GM18867 (cell line): ENCODE measurements at regions not wholly inside any gene's neighbourhood (a gene's known extent, or its start where the extent isn't known, plus 50 kb on each side); places are given as distances from the start of the nearest gene placed in this dataset.
"Not testable (repeated sequence)": the region's sequence is repeated elsewhere in the genome, so short reads cannot be mapped to it uniquely, and the experiment has no call there.

Experiments used
- ATAC-seq: cut with Tn5 transposase; IDR thresholded peaks from one replicate; pipeline ENCODE4 v1.9.1; 2021; ENCODE audit warnings: mild to moderate bottlenecking, moderate library complexity; ENCODE audit not compliant: unreplicated experiment

DNA sequence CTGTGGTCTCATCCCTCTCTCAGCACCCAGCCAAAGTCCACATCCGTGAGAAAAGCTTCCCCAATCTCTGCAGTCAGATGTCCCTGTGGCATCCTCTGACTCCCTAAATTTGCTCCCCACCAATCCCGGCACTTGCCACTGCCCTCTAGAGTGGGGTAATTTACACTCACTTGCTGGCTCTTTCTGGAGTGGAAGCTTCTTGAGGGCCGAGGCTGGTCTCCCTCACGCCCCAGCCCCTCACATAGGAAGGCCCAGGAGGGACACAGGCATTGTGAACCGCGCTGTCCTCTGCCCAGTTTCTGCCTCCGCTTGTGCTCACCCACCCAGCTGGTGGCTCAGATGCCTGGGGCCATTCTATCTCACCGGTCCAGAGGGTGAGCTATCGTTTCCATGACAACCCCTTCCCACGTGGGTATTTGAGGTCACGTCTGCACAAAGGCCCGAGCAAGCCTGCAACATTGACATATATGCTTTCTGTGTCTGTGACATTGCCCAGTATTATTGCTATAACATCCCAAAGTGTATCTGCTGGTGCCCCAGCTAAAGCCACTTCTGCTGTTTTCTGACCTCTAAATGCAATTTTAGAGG lies 97.3 kb upstream of the CTBP2 start:
- no peak for ATAC-seq

DNA sequence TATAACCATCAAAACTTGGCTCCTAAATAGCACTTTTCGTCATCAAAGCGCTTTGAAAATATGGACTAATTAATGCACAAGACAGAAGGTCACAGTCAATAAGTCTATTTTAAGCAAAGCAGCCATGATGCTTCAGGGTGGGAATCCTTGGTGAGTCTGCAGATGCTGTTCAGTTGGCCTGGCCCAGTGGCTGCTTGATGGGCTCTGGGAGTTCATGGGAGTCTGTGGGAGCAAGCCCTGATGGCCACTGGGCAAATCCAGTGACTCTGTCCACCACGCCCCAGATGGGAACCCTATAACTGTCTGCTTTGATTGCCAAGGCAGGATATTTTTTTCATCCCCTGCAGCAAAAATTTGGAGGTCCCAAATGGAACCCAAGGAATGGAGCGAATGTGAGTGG lies 95.7 kb upstream of the CTBP2 start:
- ATAC-seq: no peak

DNA sequence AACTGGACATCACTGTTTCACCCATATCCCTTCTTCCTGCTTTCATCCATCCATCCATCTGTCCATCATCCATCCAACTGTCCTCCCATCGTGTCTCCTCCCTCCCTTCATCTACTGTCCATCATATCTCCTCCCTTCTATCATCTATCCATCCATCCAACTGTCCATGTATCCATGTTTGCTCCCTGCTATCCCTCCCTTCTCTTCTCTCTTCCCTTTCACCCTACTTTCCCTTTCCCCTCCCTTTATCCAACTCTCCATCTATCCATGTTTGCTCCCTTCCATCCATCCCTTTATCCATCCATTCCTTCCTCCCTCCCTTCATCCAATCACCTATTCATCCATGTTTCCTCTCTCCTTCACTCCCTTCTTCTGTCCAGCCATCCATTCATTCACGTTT lies 92.6 kb upstream of the CTBP2 start:
- no peak for ATAC-seq

DNA sequence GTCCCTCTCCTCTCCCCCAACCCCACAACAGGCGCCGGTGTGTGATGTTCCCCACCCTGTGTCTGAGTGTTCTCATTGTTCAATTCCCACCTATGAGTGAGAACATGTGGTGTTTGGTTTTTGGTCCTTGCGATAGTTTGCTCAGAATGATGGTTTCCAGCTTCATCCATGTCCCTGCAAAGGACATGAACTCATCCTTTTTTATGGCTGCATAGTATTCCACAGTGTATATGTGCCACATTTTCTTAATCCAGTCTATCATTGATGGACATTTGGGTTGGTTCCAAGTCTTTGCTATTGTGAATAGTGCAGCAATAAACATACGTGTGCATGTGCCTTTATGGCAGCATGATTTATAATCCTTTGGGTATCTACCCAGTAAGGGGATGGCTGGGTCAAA lies 90.5 kb upstream of the CTBP2 start:
- not testable (repeated sequence) for ATAC-seq

DNA sequence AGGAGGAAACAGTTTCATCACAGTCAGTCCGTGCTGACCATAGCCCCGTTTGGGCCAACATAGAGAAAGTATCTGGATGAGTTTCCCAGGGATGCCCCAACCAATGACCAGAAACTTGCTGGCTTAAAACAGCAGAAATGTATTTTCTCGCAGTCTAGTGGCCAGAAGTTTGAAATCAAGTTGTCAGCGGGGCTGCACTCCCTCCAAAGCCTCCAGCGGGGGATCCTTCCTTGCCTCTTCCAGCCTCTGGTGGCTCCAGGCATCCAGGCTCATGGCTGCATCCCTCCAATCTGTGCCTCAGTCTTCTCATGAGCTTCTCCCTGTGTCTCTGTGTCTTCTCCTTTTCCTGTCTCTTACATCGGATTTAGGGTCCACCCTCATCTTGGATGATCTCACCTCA lies 89.6 kb upstream of the CTBP2 start:
- ATAC-seq: no peak

DNA sequence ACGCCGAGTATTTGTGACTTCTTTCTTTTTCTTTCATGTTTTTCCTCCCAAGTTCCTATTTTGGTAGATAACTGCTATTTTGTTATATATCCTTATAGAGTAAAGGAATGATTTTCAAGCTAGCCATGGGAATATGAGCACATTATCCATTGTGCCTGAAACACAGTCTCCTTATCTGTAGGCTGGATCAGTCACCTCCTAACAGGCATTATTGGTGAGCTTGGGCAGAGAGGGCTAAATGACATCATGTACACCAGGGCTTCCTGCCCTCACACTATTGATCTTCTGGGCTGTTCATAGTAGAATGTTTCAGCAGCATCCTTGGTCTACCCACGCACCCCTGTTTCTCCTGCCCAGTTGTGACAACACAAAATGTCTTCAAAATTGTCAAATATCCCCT lies 88.1 kb upstream of the CTBP2 start:
- ATAC-seq: no peak

DNA sequence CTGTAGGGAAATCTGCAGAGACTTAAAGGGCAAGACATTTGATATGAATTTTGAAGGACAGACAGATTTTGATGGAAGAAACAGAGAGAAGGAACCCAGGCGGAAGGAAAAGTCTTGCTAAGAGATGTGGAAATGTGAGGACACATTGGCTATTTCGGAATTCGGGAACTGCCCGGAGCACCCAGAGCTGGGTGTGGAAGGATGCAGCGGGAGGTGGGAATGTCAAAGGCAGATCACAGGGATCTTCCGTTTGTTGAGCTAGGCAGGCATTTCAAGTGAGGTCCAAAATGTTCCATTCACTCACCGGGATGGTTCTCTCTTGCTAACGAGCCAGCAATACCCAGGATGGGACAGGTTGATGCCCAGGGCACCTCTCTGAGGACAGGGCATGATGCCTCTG lies 87.2 kb upstream of the CTBP2 start:
- ATAC-seq: no peak

DNA sequence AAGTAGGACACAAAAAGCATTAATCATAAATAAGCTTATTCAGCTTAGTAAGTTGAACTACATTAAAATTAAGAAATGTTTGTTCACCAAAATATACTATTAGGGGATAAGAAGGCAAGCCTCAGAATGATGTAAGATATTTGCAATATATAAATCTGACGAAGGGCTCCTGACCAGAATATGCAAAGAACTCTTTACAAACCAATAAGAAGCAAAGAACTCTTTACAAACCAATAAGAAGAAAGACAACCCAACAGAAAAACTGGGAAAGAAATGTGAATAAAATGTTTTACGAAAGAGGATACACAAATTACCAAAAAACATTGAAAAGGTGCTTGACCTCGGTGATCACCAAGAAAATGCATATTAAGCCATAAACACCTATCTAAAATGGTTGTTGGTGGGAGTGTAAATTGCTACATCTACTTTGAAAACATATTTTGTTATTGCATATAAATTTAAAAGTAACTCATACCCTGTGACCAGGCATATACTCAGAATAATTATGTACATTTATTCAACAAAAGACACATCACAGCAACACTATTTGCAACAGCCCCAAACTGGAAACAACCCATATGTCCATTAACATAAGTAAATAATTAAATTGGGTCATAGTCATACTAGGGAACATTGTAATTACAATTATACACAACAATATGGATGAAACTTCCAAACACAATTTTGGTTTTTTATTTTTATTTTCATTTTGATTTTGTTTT lies 83.3 kb upstream of the CTBP2 start:
- no peak for ATAC-seq

DNA sequence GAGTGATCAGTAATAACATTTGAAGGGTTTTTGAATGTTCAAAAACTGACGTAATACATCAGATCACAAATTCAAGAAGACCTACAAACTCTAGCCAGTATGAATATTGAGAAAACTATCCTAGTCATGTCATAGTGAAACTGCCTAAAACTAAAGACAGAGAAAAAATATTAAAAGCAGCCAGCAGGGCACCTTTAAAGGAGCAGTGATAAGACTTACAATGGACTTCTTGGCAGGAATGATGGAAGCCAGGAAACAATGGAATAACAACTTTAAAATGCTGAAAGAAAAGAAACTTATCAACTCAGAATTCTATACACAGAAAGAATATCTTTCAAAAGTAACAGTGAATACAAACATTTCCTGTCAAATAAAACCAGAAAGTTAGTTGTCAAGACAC lies 78.3 kb upstream of the CTBP2 start:
- ATAC-seq: no peak

DNA sequence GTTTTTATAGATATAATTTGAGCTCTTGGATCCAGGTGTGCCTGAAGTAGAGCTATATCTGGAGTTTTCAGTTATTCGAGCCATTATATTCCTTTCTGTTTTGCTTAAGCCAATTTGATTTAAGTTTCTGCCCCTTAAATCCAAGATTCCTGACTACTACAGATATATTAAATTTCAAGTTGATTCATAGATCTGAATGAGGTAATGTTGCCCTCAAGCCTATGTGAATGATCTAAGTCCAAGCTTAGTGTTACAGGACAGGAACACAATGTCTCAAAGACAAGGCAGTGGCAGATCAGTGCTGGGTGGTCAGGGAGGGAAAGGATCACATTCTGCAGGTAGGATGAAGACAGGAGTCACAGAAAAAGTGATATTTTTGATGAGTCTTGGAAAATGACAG lies 75.7 kb upstream of the CTBP2 start:
- ATAC-seq: no peak

DNA sequence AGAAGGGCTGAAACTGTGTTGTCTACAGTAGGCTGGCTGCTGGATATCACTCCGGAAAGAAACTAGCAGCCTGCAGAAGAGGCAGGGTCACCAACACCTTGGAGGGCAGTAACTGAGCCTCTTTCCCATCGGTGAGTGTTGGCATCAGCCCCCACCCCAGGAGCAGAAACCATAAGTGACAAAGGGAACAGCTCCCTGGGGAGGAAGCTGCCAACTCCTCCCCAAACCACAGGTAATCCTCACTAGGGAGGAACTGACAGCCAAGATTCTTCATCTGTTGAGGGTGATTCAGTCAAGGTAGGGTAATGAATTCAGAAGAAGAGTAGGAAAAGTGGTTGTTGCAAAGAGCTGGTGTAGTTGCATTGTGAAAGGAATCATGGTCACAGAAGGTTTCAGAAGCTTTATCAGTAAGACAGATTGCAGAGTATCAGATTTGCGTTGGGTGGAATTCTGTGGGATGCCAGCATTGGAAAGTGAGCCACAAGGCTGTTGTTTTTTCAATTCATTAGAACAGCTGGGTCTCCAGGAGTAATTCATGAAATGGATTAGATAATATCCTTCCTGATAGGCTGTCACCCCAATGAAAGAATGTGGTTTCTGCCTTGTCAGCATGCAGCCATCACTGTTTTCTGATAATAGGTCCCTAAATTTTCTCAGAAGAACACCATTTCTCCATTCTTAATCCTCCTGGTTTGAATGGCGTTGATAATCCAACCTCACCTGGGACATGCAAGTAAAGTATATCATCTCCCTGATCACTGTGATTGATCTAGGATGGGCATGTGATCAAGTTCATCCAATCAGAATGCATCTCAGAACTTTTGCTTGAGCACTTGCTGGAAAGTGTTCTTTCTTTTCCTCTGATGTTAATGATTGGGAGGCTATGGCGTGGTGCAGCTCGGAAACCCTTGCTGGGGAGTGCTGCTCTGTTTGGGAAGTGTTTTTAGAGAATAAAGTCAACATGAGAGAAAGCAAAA lies 75.0 kb upstream of the CTBP2 start:
- no peak for ATAC-seq

DNA sequence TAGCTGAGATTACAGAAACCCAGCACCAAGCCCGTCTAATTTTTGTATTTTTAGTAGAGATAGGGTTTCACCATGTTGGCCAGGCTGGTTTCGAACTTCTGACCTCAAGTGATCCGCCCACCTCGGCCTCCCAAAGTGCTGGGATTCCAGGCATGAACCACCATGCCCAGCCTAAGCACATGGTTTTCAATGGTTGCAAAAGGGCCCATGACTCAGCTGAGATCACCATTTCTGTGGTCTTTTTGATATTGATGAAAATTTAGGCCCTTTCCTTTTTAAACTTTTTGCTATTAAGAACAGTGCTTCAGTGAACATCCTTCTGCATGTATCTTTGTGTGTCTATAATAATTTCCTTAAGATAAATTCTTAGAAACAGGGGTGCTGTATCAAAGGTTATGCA lies 74.2 kb upstream of the CTBP2 start:
- ATAC-seq: not testable (repeated sequence)

DNA sequence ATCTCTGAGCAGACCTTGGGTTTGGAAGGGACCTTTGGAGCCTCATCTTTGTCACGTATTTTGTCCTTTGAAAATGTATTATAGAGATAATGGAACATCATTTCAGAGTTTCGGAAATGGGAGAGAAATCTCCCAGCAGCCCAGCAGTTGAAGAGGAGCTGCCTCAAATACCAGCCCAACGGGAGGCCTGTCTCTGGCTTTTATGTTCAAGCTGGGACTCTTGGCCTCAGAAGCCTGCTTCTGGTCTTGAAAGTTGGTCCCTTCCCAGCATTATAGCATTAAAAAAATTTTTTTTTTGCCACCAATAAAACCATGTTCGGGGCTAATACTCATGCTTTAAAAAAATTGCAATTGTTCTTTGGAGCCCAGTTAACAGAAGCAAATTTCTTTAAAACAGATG lies 73.4 kb upstream of the CTBP2 start:
- no peak for ATAC-seq

DNA sequence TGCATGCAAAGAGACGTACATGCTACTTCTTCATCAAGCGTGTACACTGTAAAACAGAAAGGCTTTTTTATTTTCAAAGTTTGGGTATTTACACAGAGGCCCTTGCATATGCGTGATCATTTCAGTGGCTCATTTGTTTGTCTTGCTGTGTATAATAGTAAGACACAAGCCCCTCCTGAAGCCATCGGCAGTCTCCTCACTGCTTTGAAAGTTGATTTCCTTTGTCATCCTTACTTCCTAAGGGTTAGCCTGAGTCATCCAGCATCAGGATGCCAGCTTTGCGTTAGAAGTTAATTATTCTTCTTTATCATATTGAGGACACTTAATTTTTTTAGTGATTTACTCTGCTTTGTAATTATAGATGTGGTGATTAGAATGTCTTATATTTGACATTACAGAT lies 72.5 kb upstream of the CTBP2 start:
- no peak for ATAC-seq

DNA sequence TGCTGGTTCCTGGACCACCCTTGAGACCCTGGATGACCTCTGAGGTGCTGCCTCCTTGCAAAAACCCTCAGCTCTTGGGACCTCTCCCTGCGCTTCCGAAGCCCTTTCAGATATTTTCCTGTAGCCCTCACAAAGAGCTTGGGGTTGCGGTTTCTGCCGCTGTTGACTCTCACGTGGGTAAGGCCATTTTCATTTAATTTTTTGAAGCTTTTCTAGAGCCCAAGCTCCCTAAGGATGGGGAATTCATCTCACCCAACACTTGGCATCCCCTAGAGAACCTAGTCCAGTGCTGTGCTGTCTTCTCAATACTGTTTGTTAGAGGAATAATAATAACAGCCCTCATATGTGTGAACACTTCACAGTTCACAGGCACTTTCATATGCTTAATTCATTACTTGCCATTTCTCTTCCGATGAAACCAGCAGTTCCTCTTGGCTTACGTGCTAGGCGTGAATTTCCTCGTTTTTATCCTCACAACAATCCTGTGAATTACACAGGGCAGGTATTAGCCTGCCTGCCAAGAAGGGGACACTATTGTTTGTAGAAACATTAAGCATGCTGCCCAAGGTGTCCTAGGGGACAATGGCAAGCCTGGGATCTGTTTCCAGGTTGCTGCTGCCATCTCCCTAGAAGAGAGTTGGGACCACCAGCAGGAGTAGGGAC lies 71.6 kb upstream of the CTBP2 start:
- ATAC-seq: no peak

DNA sequence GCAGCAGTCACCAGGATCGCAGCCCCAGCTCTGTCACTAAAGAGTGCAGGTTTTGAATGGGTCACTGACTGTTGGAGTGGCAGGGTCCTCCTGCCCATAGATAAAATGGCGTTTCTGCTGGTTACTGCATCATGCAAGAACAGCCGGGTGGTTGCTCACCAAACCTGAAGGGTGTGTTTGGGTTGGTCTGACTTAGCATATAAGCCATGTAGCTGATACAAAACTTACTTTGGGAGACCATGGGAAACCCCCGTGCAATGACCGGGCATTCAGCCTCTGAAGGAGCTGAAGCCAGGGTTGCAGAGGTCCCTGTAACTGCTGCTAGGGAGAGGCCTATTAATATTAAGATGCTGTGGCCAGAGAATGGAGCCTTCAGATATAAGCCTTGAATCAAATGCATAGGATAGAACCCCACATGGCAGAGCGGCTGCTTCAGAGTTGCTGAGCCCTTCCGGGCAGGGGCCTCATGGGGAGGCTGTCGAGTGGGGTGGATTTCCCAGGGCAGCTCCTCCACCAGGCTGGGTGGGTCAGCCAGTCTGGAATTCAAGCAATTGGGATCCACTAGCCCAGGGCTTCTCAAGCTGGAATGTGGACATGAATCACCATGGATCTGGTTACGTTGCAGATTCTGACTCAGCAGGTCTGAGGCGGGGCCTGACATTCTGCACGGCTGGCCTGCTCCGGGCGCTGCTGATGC lies 70.9 kb upstream of the CTBP2 start:
- ATAC-seq: no peak

DNA sequence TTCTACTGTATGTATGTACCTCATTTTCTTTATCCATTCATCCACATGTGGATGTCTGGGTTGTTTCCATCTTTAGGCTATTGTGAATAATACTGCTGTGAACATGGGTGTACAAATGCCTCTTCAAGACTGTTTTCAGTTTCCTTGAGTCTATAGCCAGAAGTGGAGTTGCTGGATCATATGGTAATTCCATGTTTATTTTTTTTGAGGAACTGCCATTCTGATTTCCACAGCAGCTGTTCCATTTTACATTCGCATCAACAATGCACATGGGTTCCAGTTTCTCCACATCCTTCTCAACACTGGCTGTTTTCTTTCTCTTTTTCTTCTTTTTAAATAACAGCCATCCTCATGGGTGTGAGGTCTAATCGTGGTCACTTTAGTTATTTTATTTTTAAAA lies 69.9 kb upstream of the CTBP2 start:
- no peak for ATAC-seq

DNA sequence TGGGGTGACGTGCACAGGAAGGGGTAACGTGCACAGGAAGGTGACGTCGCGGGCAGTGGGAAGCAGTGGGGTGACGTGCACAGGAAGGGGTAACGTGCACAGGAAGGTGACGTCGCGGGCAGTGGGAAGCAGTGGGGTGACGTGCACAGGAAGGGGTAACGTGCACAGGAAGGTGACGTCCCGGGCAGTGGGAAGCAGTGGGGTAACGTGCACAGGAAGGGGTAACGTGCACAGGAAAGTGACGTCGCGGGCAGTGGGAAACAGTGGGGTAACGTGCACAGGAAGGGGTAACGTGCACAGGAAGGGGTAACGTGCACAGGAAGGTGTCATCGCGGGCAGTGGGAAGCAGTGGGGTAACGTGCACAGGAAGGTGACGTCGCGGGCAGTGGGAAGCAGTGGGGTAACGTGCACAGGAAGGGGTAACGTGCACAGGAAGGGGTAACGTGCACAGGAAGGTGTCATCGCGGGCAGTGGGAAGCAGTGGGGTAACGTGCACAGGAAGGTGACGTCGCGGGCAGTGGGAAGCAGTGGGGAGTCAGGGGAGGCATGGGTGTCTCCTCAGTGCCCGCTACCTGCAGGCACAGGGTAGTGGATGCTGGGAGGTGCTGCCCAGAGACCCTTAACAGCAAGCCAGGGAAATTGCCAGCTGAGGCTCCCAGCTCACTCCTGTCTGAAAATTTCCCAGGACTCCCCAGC lies 68.0 kb upstream of the CTBP2 start:
- ATAC-seq: not testable (repeated sequence)

DNA sequence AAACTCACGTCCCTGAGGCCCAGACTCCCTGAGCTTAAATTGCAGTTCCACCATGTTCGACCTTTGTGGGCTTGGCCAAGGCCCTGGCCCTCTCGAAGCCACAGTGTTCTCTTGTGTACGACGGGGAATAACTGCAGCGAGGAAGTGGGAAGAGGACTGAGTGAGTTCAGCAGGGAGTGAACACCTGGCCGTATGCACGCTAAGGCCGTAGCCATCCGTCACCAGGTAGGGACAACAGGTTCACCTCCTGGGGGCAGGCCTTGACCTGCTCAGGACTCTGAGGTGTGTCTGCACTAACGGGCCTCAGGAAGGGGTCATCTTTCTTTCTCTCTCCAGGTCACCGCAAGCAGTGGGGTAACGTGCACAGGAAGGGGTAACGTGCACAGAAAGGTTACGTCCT lies 67.2 kb upstream of the CTBP2 start:
- no peak for ATAC-seq

DNA sequence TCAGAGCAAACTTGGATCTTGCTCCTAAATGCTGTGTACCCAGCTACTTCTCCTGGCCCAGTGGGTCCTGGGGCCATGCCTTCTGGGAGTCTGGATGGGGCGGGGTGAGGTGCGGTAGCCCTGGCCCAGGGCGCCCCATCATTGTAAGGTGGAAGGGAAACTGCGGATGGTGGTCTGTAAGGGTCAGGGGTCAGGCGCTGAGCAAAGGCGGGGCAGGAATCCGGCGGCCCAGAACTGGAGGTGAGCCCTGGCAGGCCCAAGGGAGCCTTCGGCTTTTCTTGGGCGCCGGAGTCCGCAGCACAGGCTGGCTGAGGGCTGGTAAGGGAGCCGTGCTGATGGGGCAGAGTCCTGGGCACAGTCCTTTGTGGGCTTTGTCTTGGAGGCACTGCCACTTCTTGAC lies 66.5 kb upstream of the CTBP2 start:
- no peak for ATAC-seq
